ENCODE measurements at regions not wholly inside any gene's neighbourhood (a gene's known extent, or its start where the extent isn't known, plus 50 kb on each side); places are given as distances from the start of the nearest gene placed in this dataset.
"Not testable (repeated sequence)": the region's sequence is repeated elsewhere in the genome, so short reads cannot be mapped to it uniquely, and the experiment has no call there.

GRCh38 chr5:159504106-159504856, 174.0 kb upstream of the IL12B start:
- no peak for DNase-seq

- DNase-seq, result no peak
These were observed 174.6 kb upstream of the IL12B start for GRCh38 chr5:159504857-159505304.

DNA sequence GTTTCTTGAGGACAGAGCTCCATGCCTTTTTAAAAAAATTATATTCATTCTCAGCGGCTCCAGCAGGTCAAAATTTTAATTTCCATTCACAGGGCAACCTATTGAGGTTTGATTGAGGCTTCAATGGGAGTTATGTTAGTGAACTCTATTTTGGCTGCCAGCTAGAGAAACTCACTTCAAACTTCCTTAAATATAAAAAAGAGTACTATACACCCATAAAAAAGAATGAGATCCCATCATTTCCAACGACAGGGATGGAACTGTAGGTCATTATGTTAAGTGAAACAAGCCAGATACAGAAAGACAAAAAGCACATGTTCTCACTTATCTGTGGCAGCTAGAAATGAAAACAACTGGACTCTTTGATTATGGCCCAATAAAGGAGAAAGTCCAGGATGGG, 176.8 kb upstream of the IL12B start:
- DNase-seq, result no peak

- DNase-seq, result no peak
These were observed 177.4 kb upstream of the IL12B start for GRCh38 chr5:159507661-159508060.

DNA sequence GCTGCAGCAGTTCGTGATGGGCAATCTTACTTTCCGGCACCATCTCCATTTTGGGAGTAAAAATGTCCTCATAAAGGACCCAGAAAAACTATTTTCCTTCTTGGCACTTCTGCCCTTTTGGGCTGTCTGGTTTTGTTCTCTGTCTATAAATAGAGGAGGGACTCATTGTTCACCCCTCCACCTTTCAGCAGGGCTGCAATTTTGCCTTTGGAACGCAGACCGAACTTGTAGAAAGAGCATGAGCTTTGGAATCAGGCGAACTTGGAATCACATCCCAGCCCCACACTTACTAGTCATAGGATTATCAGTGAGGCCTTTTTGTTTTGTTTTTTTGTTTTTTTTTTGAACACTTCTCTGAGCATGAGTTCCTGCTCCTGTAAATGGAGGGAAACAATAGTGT, 178.1 kb upstream of the IL12B start:
- no peak for DNase-seq

- DNase-seq, result no peak
These were observed 178.8 kb upstream of the IL12B start for GRCh38 chr5:159509002-159509660.

DNA sequence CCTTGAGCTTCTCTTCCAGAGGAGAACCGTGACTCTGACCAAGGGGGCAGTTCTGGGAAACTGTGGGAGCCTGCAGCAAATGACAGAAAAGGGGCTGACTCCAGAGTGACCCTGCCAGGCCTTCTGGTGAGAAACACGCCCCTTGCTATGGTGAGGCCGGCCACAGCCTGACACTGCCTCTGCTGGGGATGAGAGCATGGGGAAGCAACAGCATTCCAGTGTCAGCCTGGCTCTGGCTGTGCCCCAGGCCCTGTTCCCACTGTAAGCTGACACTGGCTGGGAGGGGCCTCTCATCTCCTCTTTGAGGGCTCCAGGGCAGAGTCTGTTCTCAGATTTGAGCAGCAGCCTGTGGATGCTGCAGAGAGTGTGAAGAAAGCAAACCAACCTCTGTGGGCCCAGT, 180.0 kb upstream of the IL12B start:
- no peak for DNase-seq

DNA sequence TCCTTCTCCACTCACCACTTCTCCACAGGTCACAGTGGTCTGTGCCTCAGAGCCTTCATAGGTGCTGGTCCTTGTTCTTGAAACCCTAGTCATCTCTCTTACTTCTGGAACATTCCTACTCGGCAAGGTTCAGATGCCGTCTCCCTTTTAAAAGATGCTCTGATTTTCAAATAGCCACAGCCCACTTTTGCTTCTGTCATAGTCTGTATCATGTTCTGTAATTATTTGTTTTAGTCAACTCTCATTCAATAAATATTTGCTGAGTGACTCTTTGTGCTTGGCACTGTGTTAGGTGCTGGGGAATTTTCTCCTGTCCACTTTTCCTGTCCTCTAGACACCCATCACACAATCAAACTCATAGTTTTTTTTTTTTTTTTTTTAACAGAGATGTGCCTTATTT, 181.3 kb upstream of the IL12B start:
- DNase-seq, result no peak

GRCh38 chr5:159512064-159512463, 181.8 kb upstream of the IL12B start:
- DNase-seq, result no peak

DNA sequence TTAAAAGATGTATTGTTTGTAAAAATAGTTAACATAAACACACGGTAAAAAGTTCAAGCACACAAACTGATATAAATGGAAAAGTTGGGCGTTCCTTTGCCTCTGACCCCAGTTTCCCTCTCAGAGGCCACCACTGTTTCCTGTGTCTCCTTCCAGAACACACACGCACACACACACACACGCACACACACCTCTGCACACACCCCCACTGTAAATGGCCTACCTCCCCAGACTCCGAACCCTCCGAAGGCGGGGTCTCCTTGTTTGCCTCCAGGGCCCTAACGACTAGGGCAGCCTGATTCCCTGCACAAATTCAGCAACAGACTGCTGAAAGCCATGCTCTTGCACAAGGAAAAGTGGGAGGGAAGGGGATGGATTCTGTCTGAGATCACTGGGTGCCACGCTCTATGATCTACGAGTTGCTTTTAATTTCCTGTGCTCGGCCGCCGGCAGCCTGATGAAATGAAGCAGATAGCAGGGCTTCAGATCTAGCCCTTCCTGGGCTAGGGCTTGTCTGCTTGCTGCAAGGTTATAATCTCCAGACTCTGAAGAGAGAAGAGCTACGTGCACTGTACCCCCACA, 184.0 kb upstream of the IL12B start:
- DNase-seq, result no peak

GRCh38 chr5:159515197-159515596, 184.9 kb upstream of the IL12B start:
- DNase-seq, result no peak

DNA sequence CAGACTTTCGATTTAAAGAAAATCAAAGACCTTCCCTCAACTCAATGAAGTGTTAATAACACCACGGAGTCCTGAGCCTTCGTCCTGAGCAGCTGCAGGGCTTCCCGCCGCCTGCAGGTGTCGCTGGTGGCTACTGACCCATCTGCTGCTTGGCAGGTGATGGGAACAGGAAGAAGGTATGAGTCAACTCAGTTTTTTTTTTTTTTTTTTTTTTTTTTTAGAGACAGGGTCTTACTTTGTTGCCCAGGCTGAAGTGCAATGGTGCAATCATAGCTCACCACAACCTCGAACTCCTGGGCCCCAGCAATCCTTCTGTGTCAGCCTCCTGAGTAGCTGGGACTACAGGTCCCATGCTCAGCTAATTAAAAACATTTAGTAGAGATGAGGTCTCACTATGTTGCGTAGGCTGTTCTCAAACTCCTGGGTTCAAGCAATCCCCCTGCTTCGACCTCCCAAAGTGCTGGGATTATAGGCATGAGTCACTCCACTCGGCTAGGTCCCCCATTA, 185.7 kb upstream of the IL12B start:
- DNase-seq, result peak; percentile 71

GRCh38 chr5:159518371-159518770, 188.1 kb upstream of the IL12B start:
- no peak for DNase-seq

DNA sequence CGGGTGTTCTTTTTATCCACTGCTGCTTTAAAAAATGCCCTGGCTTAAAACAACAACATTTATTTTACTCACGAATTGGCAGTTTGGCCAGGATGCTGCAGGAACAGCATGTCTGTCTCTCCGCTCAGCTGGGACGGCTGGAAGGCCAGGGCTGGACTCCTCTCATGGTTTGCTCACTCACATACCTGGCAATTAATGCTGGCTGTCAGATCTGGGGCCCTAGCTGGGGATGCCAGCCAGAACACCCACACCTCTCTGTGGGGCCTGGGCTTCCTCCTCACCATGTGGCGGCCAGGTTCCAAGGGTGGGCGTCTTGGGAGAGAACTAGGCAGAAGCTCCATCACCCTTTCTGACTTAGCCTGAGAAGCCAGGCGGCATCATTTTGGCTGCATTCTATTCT, 189.1 kb upstream of the IL12B start:
- DNase-seq, result no peak

DNA sequence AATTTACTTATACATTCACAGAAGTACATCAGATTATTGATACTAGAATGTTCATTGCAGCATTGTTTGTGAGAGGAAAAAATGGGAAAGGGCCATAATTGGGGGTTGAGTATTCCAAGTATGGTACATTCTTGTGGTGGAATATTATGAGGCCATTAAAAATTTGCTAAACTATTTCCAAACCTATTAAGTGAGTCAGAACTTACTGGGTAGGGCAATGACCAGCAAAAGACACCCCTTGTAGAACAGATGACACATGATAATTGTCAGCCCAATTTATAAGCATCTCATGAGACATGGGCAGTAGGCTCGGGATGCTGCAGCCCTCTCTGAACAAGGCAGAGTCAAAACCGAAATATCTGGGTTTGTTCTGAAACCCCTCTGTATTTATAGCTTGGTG, 192.6 kb upstream of the IL12B start:
- no peak for DNase-seq

DNA sequence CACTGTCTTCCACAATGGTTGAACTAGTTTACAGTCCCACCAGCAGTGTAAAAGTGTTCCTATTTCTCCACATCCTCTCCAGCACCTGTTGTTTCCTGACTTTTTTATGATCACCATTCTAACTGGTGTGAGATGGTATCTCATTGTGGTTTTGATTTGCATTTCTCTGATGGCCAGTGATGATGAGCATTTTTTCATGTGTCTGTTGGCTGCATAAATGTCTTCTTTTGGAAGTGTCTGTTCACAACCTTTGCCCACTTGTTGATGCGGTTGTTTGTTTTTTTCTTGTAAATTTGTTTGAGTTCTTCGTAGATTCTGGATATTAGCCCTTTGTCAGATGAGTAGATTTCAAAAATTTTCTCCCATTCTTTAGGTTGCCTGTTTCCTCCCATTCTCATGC, 194.0 kb upstream of the IL12B start:
- DNase-seq, result not testable (repeated sequence)

GRCh38 chr5:159525117-159525516, 194.8 kb upstream of the IL12B start:
- no peak for DNase-seq

DNA sequence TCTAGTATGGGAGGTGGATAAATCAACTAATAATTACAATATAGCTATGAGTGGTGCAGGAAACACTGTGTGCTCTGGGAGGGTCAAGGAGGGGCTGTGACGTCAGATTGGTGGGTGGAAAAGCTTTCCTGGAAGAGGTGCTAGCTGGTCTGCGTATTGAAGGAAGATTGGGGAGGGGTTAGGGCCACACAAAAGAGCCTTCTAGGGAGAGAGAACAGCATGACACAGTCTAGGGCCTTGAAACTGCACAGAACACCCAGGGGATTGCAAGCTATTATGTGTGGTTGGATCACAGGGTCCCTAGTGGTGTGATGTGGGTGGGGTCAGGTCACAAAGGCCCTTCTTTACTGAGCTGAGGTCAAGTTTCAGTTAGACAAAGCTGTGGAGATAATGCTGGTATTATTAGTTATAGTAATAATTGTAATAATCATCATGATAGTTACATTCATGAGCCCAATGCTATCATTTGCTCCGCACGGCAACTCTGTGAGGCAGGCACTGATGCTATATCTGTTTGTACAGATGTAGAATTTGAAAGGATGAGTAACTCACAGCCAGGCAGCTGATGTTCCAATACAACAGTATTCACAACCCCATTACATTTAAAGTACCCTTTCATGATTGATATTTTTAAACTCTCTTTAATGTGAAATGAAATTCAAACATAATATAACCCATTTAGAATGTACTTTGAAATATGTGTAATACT, 197.4 kb upstream of the IL12B start:
- no peak for DNase-seq

GRCh38 chr5:159531554-159532105, 201.3 kb upstream of the IL12B start:
- no peak for DNase-seq

DNA sequence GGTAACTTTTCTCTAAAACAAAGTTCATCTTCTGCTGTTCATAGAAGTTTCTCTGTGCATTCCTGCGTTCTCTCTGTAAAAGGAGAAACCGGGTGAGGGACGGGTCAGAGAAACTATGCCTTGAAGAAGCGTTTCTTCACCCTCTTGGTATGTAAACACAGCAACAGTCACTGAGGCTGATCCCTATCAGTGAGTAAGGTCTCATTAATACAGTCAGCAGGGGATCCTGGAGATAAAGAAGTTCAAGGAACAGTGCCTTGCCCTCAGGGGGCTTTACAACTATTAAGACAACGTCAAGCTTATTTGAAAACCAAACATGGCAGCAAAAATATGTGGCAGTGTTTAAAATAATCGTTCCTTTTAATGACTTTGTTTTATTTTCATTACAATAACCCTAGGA, 202.9 kb upstream of the IL12B start:
- DNase-seq, result no peak

DNA sequence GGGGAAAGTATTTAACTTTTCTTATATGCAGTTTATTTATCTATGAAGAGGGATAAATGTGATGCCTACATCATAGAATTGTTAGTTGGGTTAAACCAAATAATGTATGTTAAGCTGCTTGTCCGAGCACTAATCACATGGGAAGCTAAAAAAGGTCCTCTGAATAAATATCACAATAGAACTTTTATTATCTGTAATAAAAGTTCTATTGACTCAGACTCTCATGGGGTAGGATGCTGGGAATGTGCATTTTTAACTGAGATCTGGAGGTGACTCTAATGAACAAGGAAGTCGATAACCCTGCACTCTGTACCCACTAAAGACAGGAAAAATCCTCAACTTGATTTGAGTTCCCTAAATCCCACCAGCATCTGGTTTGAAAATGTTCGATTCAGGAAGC, 205.9 kb upstream of the IL12B start:
- no peak for DNase-seq

GRCh38 chr5:159536646-159537045, 206.4 kb upstream of the IL12B start:
- DNase-seq, result no peak

DNA sequence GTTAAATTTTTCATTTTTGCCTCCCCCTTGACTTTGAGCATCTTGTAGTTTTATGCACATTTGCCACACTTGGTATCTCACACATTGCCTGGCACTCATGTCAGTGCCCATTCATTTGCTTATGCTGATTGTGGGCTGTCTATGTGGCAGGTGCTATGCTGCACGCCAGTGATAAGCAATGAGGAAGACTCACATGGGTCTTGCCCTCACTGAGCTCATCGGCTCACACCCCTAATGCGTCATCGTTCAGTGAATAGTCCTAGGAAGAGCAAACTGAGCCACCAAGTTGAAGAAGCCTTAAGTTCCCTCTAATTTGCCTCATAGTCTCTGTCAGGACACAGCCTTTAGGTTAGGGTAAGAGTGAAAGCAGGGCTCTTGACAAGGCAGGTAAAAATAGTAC, 209.4 kb upstream of the IL12B start:
- DNase-seq, result no peak
